HEK293T (cell line): ENCODE measurements at regions not wholly inside any gene's neighbourhood (a gene's known extent, or its start where the extent isn't known, plus 50 kb on each side); places are given as distances from the start of the nearest gene placed in this dataset.

Experiments
- ARNT ChIP-seq: fragments of 450-650 bp; IDR thresholded peaks from 2 replicates; pipeline ENCODE4 v1.6.1; 2017; ENCODE audit warnings: mild to moderate bottlenecking
- BHLHE40 ChIP-seq: fragments of 450-650 bp; IDR thresholded peaks from 2 replicates; pipeline ENCODE4 v1.6.1; 2016; ENCODE audit warnings: mild to moderate bottlenecking, moderate library complexity, borderline replicate concordance
- CTBP1 ChIP-seq: fragments of 450-650 bp; IDR thresholded peaks from 2 replicates; pipeline ENCODE4 v1.6.1; 2016; ENCODE audit warnings: borderline replicate concordance
- ELF4 ChIP-seq: fragments of 450-650 bp; IDR thresholded peaks from 2 replicates; pipeline ENCODE4 v1.6.1; 2017; ENCODE audit warnings: antibody characterized with exemption
- FOXA1 ChIP-seq: fragments of 450-650 bp; IDR thresholded peaks from 2 replicates; pipeline ENCODE4 v1.6.1; 2016; ENCODE audit warnings: mild to moderate bottlenecking
- FOXK2 ChIP-seq: fragments of 450-650 bp; IDR thresholded peaks from 2 replicates; pipeline ENCODE4 v1.6.1; 2016; ENCODE audit warnings: mild to moderate bottlenecking
- FOXM1 ChIP-seq: fragments of 450-650 bp; IDR thresholded peaks from 2 replicates; pipeline ENCODE4 v1.6.1; 2017; ENCODE audit warnings: mild to moderate bottlenecking, borderline replicate concordance
- HDGF ChIP-seq: fragments of 450-650 bp; IDR thresholded peaks from 2 replicates; pipeline ENCODE4 v1.6.1; 2017; ENCODE audit warnings: antibody characterized with exemption, borderline replicate concordance
- NFRKB ChIP-seq: fragments of 450-650 bp; IDR thresholded peaks from 2 replicates; pipeline ENCODE4 v1.6.1; 2016; ENCODE audit warnings: mild to moderate bottlenecking, moderate library complexity
- PKNOX1 ChIP-seq: fragments of 450-650 bp; IDR thresholded peaks from 2 replicates; pipeline ENCODE4 v1.6.1; 2016
- SP1 ChIP-seq: fragments of 450-650 bp; IDR thresholded peaks from 2 replicates; pipeline ENCODE4 v1.6.1; 2017
- SUZ12 ChIP-seq: fragments of 450-650 bp; IDR thresholded peaks from 2 replicates; pipeline ENCODE4 v1.6.1; 2016; ENCODE audit warnings: mild to moderate bottlenecking
- TARDBP ChIP-seq: fragments of 450-650 bp; IDR thresholded peaks from 2 replicates; pipeline ENCODE4 v1.6.1; 2016
- ZNF384 ChIP-seq: fragments of 450-650 bp; IDR thresholded peaks from 2 replicates; pipeline ENCODE4 v1.6.1; 2016

GRCh38 chr20:10960416-10960815, 286.6 kb upstream of the JAG1 start:
- TF ChIP-seq ARNT (no peak), FOXA1 (no peak), PKNOX1 (no peak), FOXK2 (no peak), FOXM1 (no peak), CTBP1 (no peak), ZNF384 (no peak), TARDBP (no peak), SUZ12 (no peak), SP1 (no peak), ELF4 (no peak), BHLHE40 (no peak), HDGF (no peak), NFRKB (no peak)
